Neural progenitor cell (in vitro differentiated cells): ENCODE measurements at regions not wholly inside any gene's neighbourhood (a gene's known extent, or its start where the extent isn't known, plus 50 kb on each side); places are given as distances from the start of the nearest gene placed in this dataset.

Experiments
- DNase-seq: peaks from one replicate; pipeline ENCODE4 v3.0.0-alpha.2; 2016; ENCODE audit warnings: low spot score
- H2AFZ ChIP-seq: fragments of 200-600 bp; sonication (generic); replicated peaks from 2 replicates; pipeline ENCODE4 v1.6.1; 2016; ENCODE audit warnings: antibody characterized with exemption
- H3F3A ChIP-seq: fragments of 200-600 bp; sonication (generic); 2 replicates; pipeline ENCODE4 v1.6.1; 2016; ENCODE audit warnings: antibody characterized with exemption, low read depth
- H3K27ac ChIP-seq: fragments of 200-600 bp; sonication (generic); 2 replicates; pipeline ENCODE4 v1.5.1; 2016; ENCODE audit warnings: mild to moderate bottlenecking
- H3K27me3 ChIP-seq: fragments of 200-600 bp; sonication (generic); 2 replicates; pipeline ENCODE4 v1.6.1; 2016; ENCODE audit warnings: mild to moderate bottlenecking, moderate library complexity
- H3K36me3 ChIP-seq: fragments of 200-600 bp; sonication (generic); 2 replicates; pipeline ENCODE4 v1.5.1; 2016
- H3K4me1 ChIP-seq: fragments of 200-600 bp; sonication (generic); 2 replicates; pipeline ENCODE4 v1.6.1; 2016; ENCODE audit warnings: mixed run types
- H3K4me2 ChIP-seq: fragments of 200-600 bp; sonication (generic); 2 replicates; pipeline ENCODE4 v1.6.1; 2016
- H3K4me3 ChIP-seq: fragments of 200-600 bp; sonication (generic); 2 replicates; pipeline ENCODE4 v1.5.1; 2016
- H3K79me2 ChIP-seq: fragments of 200-600 bp; sonication (generic); 2 replicates; pipeline ENCODE4 v1.6.1; 2016; ENCODE audit warnings: low read depth
- H3K9ac ChIP-seq: fragments of 200-600 bp; sonication (generic); 2 replicates; pipeline ENCODE4 v1.6.1; 2016
- H3K9me3 ChIP-seq: fragments of 200-600 bp; sonication (generic); 2 replicates; pipeline ENCODE4 v1.5.1; 2016; ENCODE audit warnings: low read depth
- H4K20me1 ChIP-seq: fragments of 200-600 bp; sonication (generic); 2 replicates; pipeline ENCODE4 v1.6.1; 2016; ENCODE audit warnings: low read depth
- H3K27ac Mint-ChIP-seq: 3 replicates; pipeline ENCODE4 v1.8.0; 2021; ENCODE audit warnings: mixed read lengths
- H3K27me3 Mint-ChIP-seq: 2 replicates; pipeline ENCODE4 v1.8.0; 2022; ENCODE audit warnings: low read depth, mild to moderate bottlenecking, inconsistent platforms, moderate library complexity, mixed read lengths; ENCODE audit not compliant: insufficient read depth
- H3K36me3 Mint-ChIP-seq: 3 replicates; pipeline ENCODE4 v1.8.0; 2021; ENCODE audit warnings: mixed read lengths
- H3K4me1 Mint-ChIP-seq: 3 replicates; pipeline ENCODE4 v1.8.0; 2021; ENCODE audit warnings: mixed read lengths
- H3K4me3 Mint-ChIP-seq: 3 replicates; pipeline ENCODE4 v1.8.0; 2021; ENCODE audit warnings: mild to moderate bottlenecking, moderate library complexity, mixed read lengths
- H3K9me3 Mint-ChIP-seq: 3 replicates; pipeline ENCODE4 v1.8.0; 2020; ENCODE audit warnings: mixed read lengths
- CTCF ChIP-seq: fragments of 200-600 bp; sonication (generic); IDR thresholded peaks from 2 replicates; pipeline ENCODE4 v1.5.1; 2017; ENCODE audit warnings: antibody characterized with exemption, mild to moderate bottlenecking
- EZH2 ChIP-seq: fragments of 200-600 bp; sonication (generic); IDR thresholded peaks from 2 replicates; pipeline ENCODE4 v1.6.1; 2017; ENCODE audit warnings: antibody characterized with exemption, mild to moderate bottlenecking, moderate library complexity
- EZH2phosphoT487 ChIP-seq: fragments of 200-600 bp; sonication (generic); IDR thresholded peaks from 2 replicates; pipeline ENCODE4 v1.6.1; 2017; ENCODE audit warnings: antibody characterized with exemption

GRCh38 chr2:59567151-59567550, 986.3 kb downstream of the BCL11A start:
- no peak overlapping the region for H3K4me3 ChIP-seq
- H3K9ac ChIP-seq, result no peak overlapping the region
- no peaks in the 10 kb centered on the region for H3K27me3 ChIP-seq
- no peaks in the 10 kb centered on the region for H3K9me3 Mint-ChIP-seq
- no peaks in the 10 kb centered on the region for H3K36me3 ChIP-seq
- H4K20me1 ChIP-seq, result no peaks in the 10 kb centered on the region
- peaks cover 5% of the 10 kb centered on the region for H3K4me1 ChIP-seq
- no peaks in the 10 kb centered on the region for H3K9me3 ChIP-seq
- H3F3A ChIP-seq, result no peaks in the 10 kb centered on the region
- no peak overlapping the region for H3K4me3 Mint-ChIP-seq
- H3K79me2 ChIP-seq, result no peaks in the 10 kb centered on the region
- TF ChIP-seq EZH2phosphoT487 (no peak), EZH2 (no peak), CTCF (no peak)
- H3K36me3 Mint-ChIP-seq, result no peaks in the 10 kb centered on the region
- H3K27me3 Mint-ChIP-seq, result no peaks in the 10 kb centered on the region
- H3K27ac Mint-ChIP-seq, result no peak overlapping the region
- peaks cover 8% of the 10 kb centered on the region for H3K4me1 Mint-ChIP-seq
- DNase-seq, result no peak
- H3K27ac ChIP-seq, result no peak overlapping the region
- H3K4me2 ChIP-seq, result no peak overlapping the region
- H2AFZ ChIP-seq, result no peak overlapping the region

GRCh38 chr2:59566739-59567138, 986.7 kb downstream of the BCL11A start:
- Histone ChIP-seq H3K4me3 (no peak overlapping the region), H3K4me1 (peaks cover 5% of the 10 kb centered on the region), H3K79me2 (no peaks in the 10 kb centered on the region), H3K4me2 (no peak overlapping the region), H3K9ac (no peak overlapping the region), H3K27me3 (no peaks in the 10 kb centered on the region), H3K36me3 (no peaks in the 10 kb centered on the region), H3K27ac (no peak overlapping the region), H2AFZ (no peak overlapping the region), H3F3A (no peaks in the 10 kb centered on the region), H4K20me1 (no peaks in the 10 kb centered on the region), H3K9me3 (no peaks in the 10 kb centered on the region)
- no peak for DNase-seq
- H3K4me3 Mint-ChIP-seq, result no peak overlapping the region
- H3K4me1 Mint-ChIP-seq, result peaks cover 8% of the 10 kb centered on the region
- no peaks in the 10 kb centered on the region for H3K27me3 Mint-ChIP-seq
- TF ChIP-seq CTCF (no peak), EZH2 (no peak), EZH2phosphoT487 (no peak)
- no peaks in the 10 kb centered on the region for H3K36me3 Mint-ChIP-seq
- H3K9me3 Mint-ChIP-seq, result no peaks in the 10 kb centered on the region
- no peak overlapping the region for H3K27ac Mint-ChIP-seq

- H3K9me3 Mint-ChIP-seq, result peaks cover under 1% of the 10 kb centered on the region
- peaks cover 8% of the 10 kb centered on the region for H3K4me1 Mint-ChIP-seq
- Histone ChIP-seq H3K27me3 (no peaks in the 10 kb centered on the region), H2AFZ (no peak overlapping the region), H3K4me2 (no peak overlapping the region), H3K4me3 (no peak overlapping the region), H4K20me1 (no peaks in the 10 kb centered on the region), H3K9me3 (no peaks in the 10 kb centered on the region), H3F3A (no peaks in the 10 kb centered on the region), H3K9ac (no peak overlapping the region), H3K36me3 (no peaks in the 10 kb centered on the region), H3K79me2 (no peaks in the 10 kb centered on the region), H3K27ac (no peak overlapping the region), H3K4me1 (peaks cover 9% of the 10 kb centered on the region)
- DNase-seq, result no peak
- no peaks in the 10 kb centered on the region for H3K27me3 Mint-ChIP-seq
- no peak overlapping the region for H3K27ac Mint-ChIP-seq
- H3K36me3 Mint-ChIP-seq, result no peaks in the 10 kb centered on the region
- TF ChIP-seq EZH2 (no peak), CTCF (no peak), EZH2phosphoT487 (no peak)
- no peak overlapping the region for H3K4me3 Mint-ChIP-seq
These were observed 992.2 kb downstream of the BCL11A start for GRCh38 chr2:59561281-59561680.

- Mint-ChIP-seq H3K27me3 (no peaks in the 10 kb centered on the region), H3K9me3 (peaks cover 2% of the 10 kb centered on the region), H3K36me3 (no peaks in the 10 kb centered on the region), H3K27ac (no peak overlapping the region), H3K4me1 (peaks cover 7% of the 10 kb centered on the region), H3K4me3 (no peak overlapping the region)
- no peak overlapping the region for H2AFZ ChIP-seq
- TF ChIP-seq EZH2 (no peak), CTCF (no peak), EZH2phosphoT487 (no peak)
- H3K27ac ChIP-seq, result no peak overlapping the region
- H3K4me1 ChIP-seq, result peaks cover 9% of the 10 kb centered on the region
- H3K9me3 ChIP-seq, result no peaks in the 10 kb centered on the region
- no peaks in the 10 kb centered on the region for H3K79me2 ChIP-seq
- no peak overlapping the region for H3K4me2 ChIP-seq
- no peaks in the 10 kb centered on the region for H3K36me3 ChIP-seq
- H3K27me3 ChIP-seq, result no peaks in the 10 kb centered on the region
- H3F3A ChIP-seq, result no peaks in the 10 kb centered on the region
- no peak overlapping the region for H3K9ac ChIP-seq
- H4K20me1 ChIP-seq, result no peaks in the 10 kb centered on the region
- peak; percentile 2 for DNase-seq
- H3K4me3 ChIP-seq, result no peak overlapping the region
These were observed 992.7 kb downstream of the BCL11A start for GRCh38 chr2:59560769-59561168.
